Stimulated activated CD4-positive, alpha-beta T cell treated with anti-CD3 and anti-CD28 coated beads, Interleukin-12 subunit alpha, Interleukin-12 subunit beta, amount 100 ng/mL, for 4 hours (primary cell): ENCODE measurements at regions not wholly inside any gene's neighbourhood (a gene's known extent, or its start where the extent isn't known, plus 50 kb on each side); places are given as distances from the start of the nearest gene placed in this dataset.

Experiments
- DNase-seq: peaks from one replicate; pipeline ENCODE4 v3.0.0-alpha.2; 2020

DNA sequence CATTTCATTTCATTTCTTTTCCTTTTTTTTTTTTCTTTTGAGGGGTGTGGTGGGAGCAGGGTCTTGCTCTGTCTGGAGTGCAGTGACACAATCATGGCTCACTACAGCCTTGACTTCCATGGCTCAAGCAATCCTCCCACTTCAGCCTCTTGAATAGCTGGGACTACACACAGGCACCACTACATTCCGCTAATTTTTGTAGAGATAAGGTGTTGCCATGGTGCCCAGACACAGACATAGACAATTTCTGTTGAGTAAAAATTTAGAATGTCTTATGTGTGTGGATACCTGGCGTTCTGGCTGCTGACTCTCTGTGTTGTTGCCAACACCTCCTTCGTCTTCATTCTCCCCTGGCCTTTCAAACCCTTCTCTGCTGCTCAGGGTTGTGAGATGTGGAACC, 54.0 kb upstream of the PRSS58 start:
- no peak for DNase-seq

DNA sequence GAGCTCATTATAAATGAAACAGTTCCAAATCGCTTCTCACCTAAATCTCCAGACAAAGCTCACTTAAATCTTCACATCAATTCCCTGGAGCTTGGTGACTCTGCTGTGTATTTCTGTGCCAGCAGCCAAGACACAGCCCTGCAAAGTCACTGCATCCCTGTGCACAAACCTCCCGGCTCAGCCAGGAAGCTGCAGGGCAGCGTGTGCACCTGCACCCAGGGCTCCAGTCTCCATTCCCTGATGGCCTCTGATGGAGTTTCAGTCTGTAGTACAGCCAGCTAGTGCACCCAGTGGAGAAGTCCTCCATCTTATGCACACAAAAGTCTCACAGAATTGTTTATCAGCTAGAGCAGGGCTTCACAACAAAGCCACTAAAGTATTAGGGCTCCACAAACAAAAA, 51.1 kb upstream of the PRSS58 start:
- no peak for DNase-seq

DNA sequence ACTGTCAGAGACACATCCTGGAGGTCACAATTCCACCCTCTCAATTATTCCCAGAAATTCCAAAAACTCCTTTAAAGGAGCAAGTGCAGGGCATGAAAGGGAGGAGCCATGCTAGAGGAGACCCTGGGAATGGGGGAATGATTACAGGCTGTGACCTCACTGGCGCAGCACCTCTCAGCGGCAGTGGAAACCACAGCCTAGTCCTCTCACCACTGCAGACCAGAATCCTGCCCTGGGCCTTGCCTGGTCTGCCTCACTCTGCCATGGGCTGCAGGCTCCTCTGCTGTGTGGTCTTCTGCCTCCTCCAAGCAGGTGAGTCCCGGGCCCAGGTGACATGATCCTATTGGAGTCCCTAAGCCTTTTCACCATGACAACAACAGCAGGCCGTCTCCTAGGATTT, 50.5 kb upstream of the PRSS58 start:
- DNase-seq: no peak
